SK-N-SH (cell line): ENCODE measurements at regions not wholly inside any gene's neighbourhood (a gene's known extent, or its start where the extent isn't known, plus 50 kb on each side); places are given as distances from the start of the nearest gene placed in this dataset.

Source experiments
- CTCF ChIP-seq: fragments of 200-600 bp; sonication (generic); IDR thresholded peaks from 2 replicates; pipeline ENCODE4 v1.6.1; 2017; ENCODE audit warnings: antibody characterized with exemption, mild to moderate bottlenecking, moderate library complexity
- MXI1 ChIP-seq: IDR thresholded peaks from 2 replicates; pipeline ENCODE4 v1.6.1; 2012; ENCODE audit warnings: mild to moderate bottlenecking, low read depth, low read length, improper control_type of control experiment
- TAF1 ChIP-seq: IDR thresholded peaks from 2 replicates; pipeline ENCODE4 v1.6.1; 2012; ENCODE audit warnings: low read depth, mild to moderate bottlenecking, low read length, moderate library complexity, borderline replicate concordance

GRCh38 chr2:191782351-191782750 lies 64.5 kb downstream of the CAVIN2 start:
- TF ChIP-seq CTCF = no peak
- TF ChIP-seq TAF1 = no peak
- TF ChIP-seq MXI1 = no peak
